ENCODE measurements at regions not wholly inside any gene's neighbourhood (a gene's known extent, or its start where the extent isn't known, plus 50 kb on each side); places are given as distances from the start of the nearest gene placed in this dataset.
"Not testable (repeated sequence)": the region's sequence is repeated elsewhere in the genome, so short reads cannot be mapped to it uniquely, and the experiment has no call there.

- no peaks in the 10 kb centered on the region for H3K4me1 Mint-ChIP-seq (ENCODE audit: low read depth)
- H3K9me3 Mint-ChIP-seq, result no peaks in the 10 kb centered on the region
- ATAC-seq (no peak), DNase-seq (no peak)
- no peaks in the 10 kb centered on the region for H3K27me3 Mint-ChIP-seq (ENCODE audit: low read depth)
- H3K4me3 Mint-ChIP-seq, result no peak overlapping the region
- H3K36me3 Mint-ChIP-seq (ENCODE audit: insufficient read depth), result no peaks in the 10 kb centered on the region
Observed at GRCh38 chr3:36166477-36166876, 213.8 kb upstream of the STAC start.

- H3K9me3 Mint-ChIP-seq, result no peaks in the 10 kb centered on the region
- H3K27me3 Mint-ChIP-seq (ENCODE audit: low read depth), result no peaks in the 10 kb centered on the region
- H3K36me3 Mint-ChIP-seq (ENCODE audit: insufficient read depth), result no peaks in the 10 kb centered on the region
- H3K4me3 Mint-ChIP-seq, result no peak overlapping the region
- no peaks in the 10 kb centered on the region for H3K4me1 Mint-ChIP-seq (ENCODE audit: low read depth)
- ATAC-seq, result no peak
- DNase-seq, result no peak
Observed at GRCh38 chr3:36172699-36173098, 207.6 kb upstream of the STAC start.

GRCh38 chr3:36175113-36175812 lies 205.0 kb upstream of the STAC start:
- no peak overlapping the region for H3K4me3 Mint-ChIP-seq
- H3K27me3 Mint-ChIP-seq (ENCODE audit: low read depth), result no peaks in the 10 kb centered on the region
- ATAC-seq (no peak), DNase-seq (no peak)
- H3K36me3 Mint-ChIP-seq (ENCODE audit: insufficient read depth), result no peaks in the 10 kb centered on the region
- no peaks in the 10 kb centered on the region for H3K9me3 Mint-ChIP-seq
- H3K4me1 Mint-ChIP-seq (ENCODE audit: low read depth), result no peaks in the 10 kb centered on the region

GRCh38 chr3:36175916-36176461 lies 204.3 kb upstream of the STAC start:
- Mint-ChIP-seq H3K27me3 (ENCODE audit: low read depth) (no peaks in the 10 kb centered on the region), H3K4me1 (ENCODE audit: low read depth) (no peaks in the 10 kb centered on the region), H3K36me3 (ENCODE audit: insufficient read depth) (no peaks in the 10 kb centered on the region), H3K9me3 (no peaks in the 10 kb centered on the region), H3K4me3 (no peak overlapping the region)
- ATAC-seq, result no peak
- no peak for DNase-seq

- Mint-ChIP-seq H3K27me3 (ENCODE audit: low read depth) (no peaks in the 10 kb centered on the region), H3K9me3 (no peaks in the 10 kb centered on the region), H3K36me3 (ENCODE audit: insufficient read depth) (no peaks in the 10 kb centered on the region), H3K4me1 (ENCODE audit: low read depth) (no peaks in the 10 kb centered on the region), H3K4me3 (no peak overlapping the region)
- DNase-seq, result no peak
- no peak for ATAC-seq
Observed at GRCh38 chr3:36178018-36178417, 202.3 kb upstream of the STAC start.

GRCh38 chr3:36182024-36182423 lies 198.3 kb upstream of the STAC start:
- H3K4me3 Mint-ChIP-seq, result no peak overlapping the region
- no peak for ATAC-seq
- H3K9me3 Mint-ChIP-seq, result no peaks in the 10 kb centered on the region
- H3K36me3 Mint-ChIP-seq (ENCODE audit: insufficient read depth), result no peaks in the 10 kb centered on the region
- no peaks in the 10 kb centered on the region for H3K27me3 Mint-ChIP-seq (ENCODE audit: low read depth)
- no peaks in the 10 kb centered on the region for H3K4me1 Mint-ChIP-seq (ENCODE audit: low read depth)
- DNase-seq, result no peak

GRCh38 chr3:36187197-36187596 lies 193.1 kb upstream of the STAC start:
- not testable (repeated sequence) for H3K4me3 Mint-ChIP-seq; ATAC-seq; DNase-seq; H3K36me3 Mint-ChIP-seq (ENCODE audit: insufficient read depth); H3K9me3 Mint-ChIP-seq; H3K27me3 Mint-ChIP-seq (ENCODE audit: low read depth); H3K4me1 Mint-ChIP-seq (ENCODE audit: low read depth)

- no peak for ATAC-seq
- Mint-ChIP-seq H3K4me3 (no peak overlapping the region), H3K9me3 (peaks cover 10% of the 10 kb centered on the region)
Observed at GRCh38 chr3:36192901-36193300, 187.4 kb upstream of the STAC start.

GRCh38 chr3:36193448-36193847 lies 186.9 kb upstream of the STAC start:
- H3K9me3 Mint-ChIP-seq, result peaks cover 10% of the 10 kb centered on the region
- DNase-seq (no peak), ATAC-seq (no peak)

More at GRCh38 chr3:36192901-36193300, 187.4 kb upstream of the STAC start:
- Mint-ChIP-seq H3K36me3 (ENCODE audit: insufficient read depth) (no peaks in the 10 kb centered on the region), H3K27me3 (ENCODE audit: low read depth) (no peaks in the 10 kb centered on the region), H3K4me1 (ENCODE audit: low read depth) (no peaks in the 10 kb centered on the region)
- no peak for DNase-seq

GRCh38 chr3:36196058-36196457 lies 184.2 kb upstream of the STAC start:
- Mint-ChIP-seq H3K27me3 (ENCODE audit: low read depth) (no peaks in the 10 kb centered on the region), H3K9me3 (peaks cover 6% of the 10 kb centered on the region), H3K4me1 (ENCODE audit: low read depth) (no peaks in the 10 kb centered on the region), H3K4me3 (no peak overlapping the region), H3K36me3 (ENCODE audit: insufficient read depth) (no peaks in the 10 kb centered on the region)
- DNase-seq, result no peak
- ATAC-seq, result no peak

More at GRCh38 chr3:36193448-36193847, 186.9 kb upstream of the STAC start:
- H3K36me3 Mint-ChIP-seq (ENCODE audit: insufficient read depth), result no peaks in the 10 kb centered on the region
- no peaks in the 10 kb centered on the region for H3K4me1 Mint-ChIP-seq (ENCODE audit: low read depth)
- H3K27me3 Mint-ChIP-seq (ENCODE audit: low read depth), result no peaks in the 10 kb centered on the region
- H3K4me3 Mint-ChIP-seq, result no peak overlapping the region

- H3K4me3 Mint-ChIP-seq, result no peak overlapping the region
- no peaks in the 10 kb centered on the region for H3K36me3 Mint-ChIP-seq (ENCODE audit: insufficient read depth)
- no peaks in the 10 kb centered on the region for H3K27me3 Mint-ChIP-seq (ENCODE audit: low read depth)
- H3K4me1 Mint-ChIP-seq (ENCODE audit: low read depth), result no peaks in the 10 kb centered on the region
- ATAC-seq, result no peak
- H3K9me3 Mint-ChIP-seq, result peaks cover 6% of the 10 kb centered on the region
- no peak for DNase-seq
Observed at GRCh38 chr3:36197151-36197550, 183.2 kb upstream of the STAC start.

- H3K27me3 Mint-ChIP-seq (ENCODE audit: low read depth), result no peaks in the 10 kb centered on the region
- H3K4me1 Mint-ChIP-seq (ENCODE audit: low read depth), result no peaks in the 10 kb centered on the region
- no peak for DNase-seq
- no peaks in the 10 kb centered on the region for H3K36me3 Mint-ChIP-seq (ENCODE audit: insufficient read depth)
- no peak for ATAC-seq
- H3K9me3 Mint-ChIP-seq, result no peaks in the 10 kb centered on the region
- H3K4me3 Mint-ChIP-seq, result no peak overlapping the region
Observed at GRCh38 chr3:36201546-36201945, 178.8 kb upstream of the STAC start.

GRCh38 chr3:36206956-36207580 lies 173.2 kb upstream of the STAC start:
- DNase-seq (no peak), ATAC-seq (no peak)
- H3K4me1 Mint-ChIP-seq (ENCODE audit: low read depth), result no peaks in the 10 kb centered on the region
- H3K9me3 Mint-ChIP-seq, result no peaks in the 10 kb centered on the region
- H3K4me3 Mint-ChIP-seq, result no peak overlapping the region
- no peaks in the 10 kb centered on the region for H3K36me3 Mint-ChIP-seq (ENCODE audit: insufficient read depth)
- no peaks in the 10 kb centered on the region for H3K27me3 Mint-ChIP-seq (ENCODE audit: low read depth)

- H3K4me1 Mint-ChIP-seq (ENCODE audit: low read depth), result no peaks in the 10 kb centered on the region
- no peak for DNase-seq
- no peaks in the 10 kb centered on the region for H3K36me3 Mint-ChIP-seq (ENCODE audit: insufficient read depth)
- no peak overlapping the region for H3K4me3 Mint-ChIP-seq
- no peaks in the 10 kb centered on the region for H3K9me3 Mint-ChIP-seq
- no peaks in the 10 kb centered on the region for H3K27me3 Mint-ChIP-seq (ENCODE audit: low read depth)
- no peak for ATAC-seq
Observed at GRCh38 chr3:36210840-36211651, 169.3 kb upstream of the STAC start.
